Neural cell (in vitro differentiated cells): ENCODE measurements at regions not wholly inside any gene's neighbourhood (a gene's known extent, or its start where the extent isn't known, plus 50 kb on each side); places are given as distances from the start of the nearest gene placed in this dataset.

Source experiments
- H2AFZ ChIP-seq: fragments of 200-600, 300-800 bp; sonication (generic), shearing (Covaris generic); 2 replicates; pipeline ENCODE4 v1.6.0; 2014; ENCODE audit warnings: low read depth, mild to moderate bottlenecking, antibody characterized with exemption, low read length, moderate library complexity
- H3F3A ChIP-seq: fragments of 200-600 bp; shearing (Covaris generic); 2 replicates; pipeline ENCODE4 v1.6.1; 2016; ENCODE audit warnings: mild to moderate bottlenecking, moderate library complexity, mixed read lengths, antibody characterized with exemption, low read length; ENCODE audit not compliant: insufficient read depth, poor library complexity, severe bottlenecking
- H3K27ac ChIP-seq: fragments of 200-600, 300-800 bp; sonication (generic), shearing (Covaris generic); 2 replicates; pipeline ENCODE4 v1.5.1; 2014; ENCODE audit warnings: mild to moderate bottlenecking, low read length, moderate library complexity
- H3K27me3 ChIP-seq: fragments of 300-800, 200-600 bp; sonication (generic), shearing (Covaris generic); 2 replicates; pipeline ENCODE4 v1.6.0; 2014; ENCODE audit warnings: mild to moderate bottlenecking, low read depth, low read length, moderate library complexity; ENCODE audit not compliant: insufficient read depth
- H3K36me3 ChIP-seq: fragments of 300-800, 200-600 bp; sonication (generic), shearing (Covaris generic); 2 replicates; pipeline ENCODE4 v1.5.1; 2014; ENCODE audit warnings: mild to moderate bottlenecking, antibody characterized with exemption, low read length, moderate library complexity; ENCODE audit not compliant: insufficient read depth
- H3K4me2 ChIP-seq: fragments of 300-800, 200-600 bp; sonication (generic), shearing (Covaris generic); 2 replicates; pipeline ENCODE4 v1.6.0; 2014; ENCODE audit warnings: mild to moderate bottlenecking, low read length
- H3K4me3 ChIP-seq: fragments of 300-800, 200-600 bp; sonication (generic), shearing (Covaris generic); 2 replicates; pipeline ENCODE4 v1.5.1; 2014; ENCODE audit warnings: mild to moderate bottlenecking, low read length, moderate library complexity
- H3K79me2 ChIP-seq: fragments of 200-600 bp; shearing (Covaris generic); replicated peaks from 2 replicates; pipeline ENCODE4 v1.6.0; 2014; ENCODE audit warnings: mild to moderate bottlenecking, low read length, moderate library complexity; ENCODE audit not compliant: insufficient read depth
- H3K9ac ChIP-seq: fragments of 300-800, 200-600 bp; sonication (generic), shearing (Covaris generic); 2 replicates; pipeline ENCODE4 v1.6.1; 2016; ENCODE audit warnings: mild to moderate bottlenecking, low read length, mixed read lengths
- H3K9me2 ChIP-seq: fragments of 200-600 bp; shearing (Covaris generic); 2 replicates; pipeline ENCODE4 v1.6.1; 2016; ENCODE audit warnings: mild to moderate bottlenecking, low read length, mixed read lengths; ENCODE audit not compliant: insufficient read depth
- H3K9me3 ChIP-seq: fragments of 200-600, 300-800 bp; sonication (generic), shearing (Covaris generic); 2 replicates; pipeline ENCODE4 v1.6.1; 2016; ENCODE audit warnings: mild to moderate bottlenecking, mixed run types, low read length, moderate library complexity, mixed read lengths
- H4K20me1 ChIP-seq: fragments of 200-600 bp; shearing (Covaris generic); 2 replicates; pipeline ENCODE4 v1.6.1; 2016; ENCODE audit warnings: mild to moderate bottlenecking, mixed run types; ENCODE audit not compliant: insufficient read depth
- EP300 ChIP-seq: fragments of 450-650 bp; conservative IDR thresholded peaks from 2 replicates; pipeline ENCODE4 v1.6.1; 2014; ENCODE audit warnings: antibody characterized with exemption, mild to moderate bottlenecking, moderate library complexity; ENCODE audit not compliant: poor library complexity, severe bottlenecking
- EZH2 ChIP-seq: fragments of 200-600, 300-800 bp; shearing (Covaris generic), sonication (generic); IDR thresholded peaks from 2 replicates; pipeline ENCODE4 v1.6.1; 2014; ENCODE audit warnings: antibody characterized with exemption, low read length, borderline replicate concordance, mild to moderate bottlenecking; ENCODE audit not compliant: insufficient read depth, poor library complexity, severe bottlenecking
- MXI1 ChIP-seq: fragments of 450-650 bp; conservative IDR thresholded peaks from 2 replicates; pipeline ENCODE4 v1.6.1; 2014; ENCODE audit warnings: antibody characterized with exemption, mild to moderate bottlenecking; ENCODE audit not compliant: poor library complexity, severe bottlenecking
- POLR2AphosphoS5 ChIP-seq: IDR thresholded peaks from 2 replicates; pipeline ENCODE4 v1.6.1; 2012
- RAD21 ChIP-seq: fragments of 450-650 bp; conservative IDR thresholded peaks from 2 replicates; pipeline ENCODE4 v1.6.1; 2014; ENCODE audit warnings: antibody characterized with exemption, mild to moderate bottlenecking, moderate library complexity
- SMC3 ChIP-seq: fragments of 450-650 bp; conservative IDR thresholded peaks from 2 replicates; pipeline ENCODE4 v1.6.1; 2014; ENCODE audit warnings: antibody characterized with exemption, mild to moderate bottlenecking, moderate library complexity; ENCODE audit not compliant: poor library complexity
- TAF1 ChIP-seq: IDR thresholded peaks from 2 replicates; pipeline ENCODE4 v1.6.1; 2012; ENCODE audit warnings: low read depth
- TF ChIP-seq, protein P1 (sequence below): IDR thresholded peaks from 2 replicates; pipeline ENCODE4 v1.6.1; 2012; ENCODE audit warnings: borderline replicate concordance
- TF ChIP-seq, protein P2 (sequence below): fragments of 450-650 bp; IDR thresholded peaks from 2 replicates; pipeline ENCODE4 v1.5.1; 2014; ENCODE audit warnings: antibody characterized with exemption, mild to moderate bottlenecking, moderate library complexity; ENCODE audit not compliant: poor library complexity, severe bottlenecking

DNA sequence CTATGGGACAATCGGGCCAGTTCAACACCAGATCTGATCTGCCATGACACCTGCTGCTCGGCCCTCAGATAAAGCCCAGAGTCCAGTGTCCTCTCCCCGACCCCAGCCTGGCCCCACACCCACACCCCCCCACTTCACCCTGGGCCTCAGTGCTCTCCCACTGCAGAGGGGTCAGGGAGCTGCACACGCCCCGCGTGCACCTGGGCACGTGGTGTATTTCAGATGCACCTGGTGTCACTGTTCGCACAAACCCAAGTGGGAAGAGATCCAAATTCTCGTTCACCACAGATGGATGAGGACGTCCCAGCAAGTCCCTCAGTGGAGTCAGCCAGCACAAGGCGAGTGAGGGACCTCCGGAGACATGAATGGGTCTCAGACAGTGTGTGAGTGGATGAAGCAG lies 161.3 kb downstream of the RTP5 start:
- H3K36me3 ChIP-seq, result no peaks in the 10 kb centered on the region
- H3K9me3 ChIP-seq, result no peaks in the 10 kb centered on the region
- no peak overlapping the region for H2AFZ ChIP-seq
- H3K4me2 ChIP-seq, result no peak overlapping the region
- no peaks in the 10 kb centered on the region for H3K79me2 ChIP-seq
- no peaks in the 10 kb centered on the region for H3F3A ChIP-seq
- H4K20me1 ChIP-seq, result no peaks in the 10 kb centered on the region
- no peak overlapping the region for H3K27ac ChIP-seq
- no peak overlapping the region for H3K9ac ChIP-seq
- H3K9me2 ChIP-seq, result no peaks in the 10 kb centered on the region
- no peak overlapping the region for H3K4me3 ChIP-seq
- TF ChIP-seq EZH2, result no peak
- no peak for TF ChIP-seq TAF1
- no peak for TF ChIP-seq RAD21
- TF ChIP-seq POLR2AphosphoS5, result no peak
- TF ChIP-seq, protein P1, sequence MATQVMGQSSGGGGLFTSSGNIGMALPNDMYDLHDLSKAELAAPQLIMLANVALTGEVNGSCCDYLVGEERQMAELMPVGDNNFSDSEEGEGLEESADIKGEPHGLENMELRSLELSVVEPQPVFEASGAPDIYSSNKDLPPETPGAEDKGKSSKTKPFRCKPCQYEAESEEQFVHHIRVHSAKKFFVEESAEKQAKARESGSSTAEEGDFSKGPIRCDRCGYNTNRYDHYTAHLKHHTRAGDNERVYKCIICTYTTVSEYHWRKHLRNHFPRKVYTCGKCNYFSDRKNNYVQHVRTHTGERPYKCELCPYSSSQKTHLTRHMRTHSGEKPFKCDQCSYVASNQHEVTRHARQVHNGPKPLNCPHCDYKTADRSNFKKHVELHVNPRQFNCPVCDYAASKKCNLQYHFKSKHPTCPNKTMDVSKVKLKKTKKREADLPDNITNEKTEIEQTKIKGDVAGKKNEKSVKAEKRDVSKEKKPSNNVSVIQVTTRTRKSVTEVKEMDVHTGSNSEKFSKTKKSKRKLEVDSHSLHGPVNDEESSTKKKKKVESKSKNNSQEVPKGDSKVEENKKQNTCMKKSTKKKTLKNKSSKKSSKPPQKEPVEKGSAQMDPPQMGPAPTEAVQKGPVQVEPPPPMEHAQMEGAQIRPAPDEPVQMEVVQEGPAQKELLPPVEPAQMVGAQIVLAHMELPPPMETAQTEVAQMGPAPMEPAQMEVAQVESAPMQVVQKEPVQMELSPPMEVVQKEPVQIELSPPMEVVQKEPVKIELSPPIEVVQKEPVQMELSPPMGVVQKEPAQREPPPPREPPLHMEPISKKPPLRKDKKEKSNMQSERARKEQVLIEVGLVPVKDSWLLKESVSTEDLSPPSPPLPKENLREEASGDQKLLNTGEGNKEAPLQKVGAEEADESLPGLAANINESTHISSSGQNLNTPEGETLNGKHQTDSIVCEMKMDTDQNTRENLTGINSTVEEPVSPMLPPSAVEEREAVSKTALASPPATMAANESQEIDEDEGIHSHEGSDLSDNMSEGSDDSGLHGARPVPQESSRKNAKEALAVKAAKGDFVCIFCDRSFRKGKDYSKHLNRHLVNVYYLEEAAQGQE, result no peak
- TF ChIP-seq MXI1, result no peak
- no peak for TF ChIP-seq SMC3
- TF ChIP-seq, protein P2, sequence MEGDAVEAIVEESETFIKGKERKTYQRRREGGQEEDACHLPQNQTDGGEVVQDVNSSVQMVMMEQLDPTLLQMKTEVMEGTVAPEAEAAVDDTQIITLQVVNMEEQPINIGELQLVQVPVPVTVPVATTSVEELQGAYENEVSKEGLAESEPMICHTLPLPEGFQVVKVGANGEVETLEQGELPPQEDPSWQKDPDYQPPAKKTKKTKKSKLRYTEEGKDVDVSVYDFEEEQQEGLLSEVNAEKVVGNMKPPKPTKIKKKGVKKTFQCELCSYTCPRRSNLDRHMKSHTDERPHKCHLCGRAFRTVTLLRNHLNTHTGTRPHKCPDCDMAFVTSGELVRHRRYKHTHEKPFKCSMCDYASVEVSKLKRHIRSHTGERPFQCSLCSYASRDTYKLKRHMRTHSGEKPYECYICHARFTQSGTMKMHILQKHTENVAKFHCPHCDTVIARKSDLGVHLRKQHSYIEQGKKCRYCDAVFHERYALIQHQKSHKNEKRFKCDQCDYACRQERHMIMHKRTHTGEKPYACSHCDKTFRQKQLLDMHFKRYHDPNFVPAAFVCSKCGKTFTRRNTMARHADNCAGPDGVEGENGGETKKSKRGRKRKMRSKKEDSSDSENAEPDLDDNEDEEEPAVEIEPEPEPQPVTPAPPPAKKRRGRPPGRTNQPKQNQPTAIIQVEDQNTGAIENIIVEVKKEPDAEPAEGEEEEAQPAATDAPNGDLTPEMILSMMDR, result no peak
- no peak for TF ChIP-seq EP300
- H3K27me3 ChIP-seq, result no peaks in the 10 kb centered on the region

DNA sequence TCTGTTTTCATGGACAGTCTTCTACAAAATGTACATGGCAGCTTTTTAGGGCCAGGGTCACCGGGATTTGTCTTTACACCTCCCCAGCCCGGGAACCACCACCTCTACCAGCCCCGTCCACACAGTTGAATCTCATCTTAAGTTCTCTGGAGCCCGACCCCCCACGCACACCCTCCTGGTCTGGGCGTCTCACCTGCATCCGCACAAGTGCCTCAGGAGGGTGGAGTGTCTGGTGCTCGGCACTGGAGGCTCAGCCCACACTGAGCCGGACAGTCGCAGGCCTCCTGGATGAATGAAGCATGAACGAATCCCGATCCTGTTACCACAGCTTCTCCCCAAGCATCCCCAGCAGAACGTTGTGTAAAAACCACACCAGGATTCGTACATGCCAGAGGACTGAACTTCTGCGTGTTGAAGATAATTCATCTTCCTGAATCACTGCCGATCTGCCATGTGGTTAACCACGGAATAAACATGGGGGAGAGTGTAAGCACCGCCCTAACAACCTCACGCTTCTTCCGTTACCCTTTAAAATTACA lies 162.0 kb downstream of the RTP5 start:
- no peak overlapping the region for H3K4me3 ChIP-seq
- H3K27ac ChIP-seq, result no peak overlapping the region
- H3K36me3 ChIP-seq, result no peaks in the 10 kb centered on the region
- H3F3A ChIP-seq, result no peaks in the 10 kb centered on the region
- no peak overlapping the region for H3K4me2 ChIP-seq
- H2AFZ ChIP-seq, result no peak overlapping the region
- H3K9me2 ChIP-seq, result no peaks in the 10 kb centered on the region
- H3K27me3 ChIP-seq, result no peaks in the 10 kb centered on the region
- no peak for TF ChIP-seq MXI1
- TF ChIP-seq, protein P2, result no peak
- TF ChIP-seq EP300, result no peak
- TF ChIP-seq SMC3, result no peak
- TF ChIP-seq, protein P1, result no peak
- TF ChIP-seq TAF1, result no peak
- no peak for TF ChIP-seq EZH2
- TF ChIP-seq POLR2AphosphoS5, result no peak
- no peak for TF ChIP-seq RAD21
- no peaks in the 10 kb centered on the region for H4K20me1 ChIP-seq
- H3K79me2 ChIP-seq, result no peaks in the 10 kb centered on the region
- no peaks in the 10 kb centered on the region for H3K9me3 ChIP-seq
- no peak overlapping the region for H3K9ac ChIP-seq
